Liver (tissue), 7 donors: ENCODE measurements at regions not wholly inside any gene's neighbourhood (a gene's known extent, or its start where the extent isn't known, plus 50 kb on each side); places are given as distances from the start of the nearest gene placed in this dataset.
"Not testable (repeated sequence)": the region's sequence is repeated elsewhere in the genome, so short reads cannot be mapped to it uniquely, and the experiment has no call there.

Source experiments
- DNase-seq: peaks from one replicate; pipeline ENCODE4 v3.0.0-alpha.2; 2017; ENCODE audit warnings: low spot score
- H3K27ac ChIP-seq, 2 donors: one replicate each; pipeline ENCODE4 v1.7.0; 2013; ENCODE audit warnings: inconsistent platforms in 2 of 2, low read length in 2 of 2, control low read depth in 1 of 2, low read depth in 1 of 2, mild to moderate bottlenecking in 1 of 2
- H3K27me3 ChIP-seq, 4 donors: one replicate each; pipeline versions ENCODE4 v1.6.1 to v1.7.0; 2013; ENCODE audit warnings: low read length in 3 of 4, inconsistent platforms in 1 of 4, mild to moderate bottlenecking in 1 of 4, moderate library complexity in 1 of 4; ENCODE audit not compliant: control insufficient read depth in 4 of 4, insufficient read depth in 4 of 4
- H3K36me3 ChIP-seq, 4 donors: one replicate each; pipeline versions ENCODE4 v1.6.1 to v1.7.0; 2013; ENCODE audit warnings: low read length in 3 of 4, mild to moderate bottlenecking in 3 of 4, low read depth in 1 of 4, moderate library complexity in 1 of 4; ENCODE audit not compliant: control insufficient read depth in 4 of 4, insufficient read depth in 3 of 4
- H3K4me1 ChIP-seq, 4 donors: one replicate each; pipeline versions ENCODE4 v1.6.1 to v1.7.0; 2013; ENCODE audit warnings: low read length in 3 of 4, mild to moderate bottlenecking in 3 of 4, moderate library complexity in 1 of 4; ENCODE audit not compliant: control insufficient read depth in 4 of 4, insufficient read depth in 4 of 4
- H3K4me3 ChIP-seq, 3 donors: one replicate each; pipeline versions ENCODE4 v1.6.1 to v1.7.0; 2013; ENCODE audit warnings: low read length in 3 of 3, control low read depth in 1 of 3, low read depth in 1 of 3, mild to moderate bottlenecking in 1 of 3
- H3K9ac ChIP-seq, 2 donors: one replicate each; pipeline ENCODE4 v1.7.0; 2013; ENCODE audit warnings: low read length in 2 of 2, mild to moderate bottlenecking in 2 of 2, moderate library complexity in 2 of 2, control low read depth in 1 of 2, low read depth in 1 of 2
- H3K9me3 ChIP-seq, 4 donors: one replicate each; pipeline versions ENCODE4 v1.6.1 to v1.7.0; 2013; ENCODE audit warnings: low read length in 3 of 4; ENCODE audit not compliant: control insufficient read depth in 4 of 4
- ATF3 ChIP-seq: IDR thresholded peaks from 2 replicates; pipeline ENCODE4 v1.6.1; 2016; ENCODE audit warnings: antibody characterized with exemption
- EGR1 ChIP-seq, 2 donors: IDR thresholded peaks; 2 replicates each; pipeline ENCODE4 v1.6.1; 2016 to 2018; ENCODE audit warnings: antibody characterized with exemption in 2 of 2, low read depth in 2 of 2
- FOXA1 ChIP-seq: IDR thresholded peaks from 2 replicates; pipeline ENCODE4 v1.6.1; 2016; ENCODE audit warnings: antibody characterized with exemption
- FOXA2 ChIP-seq: IDR thresholded peaks from 2 replicates; pipeline ENCODE4 v1.6.1; 2016; ENCODE audit warnings: antibody characterized with exemption
- GABPA ChIP-seq, 2 donors: IDR thresholded peaks in 1 of 2; conservative IDR thresholded peaks in 1 of 2; 2 replicates each; pipeline ENCODE4 v1.6.1; 2016; ENCODE audit warnings: antibody characterized with exemption in 2 of 2, mild to moderate bottlenecking in 1 of 2, moderate library complexity in 1 of 2
- HNF4A ChIP-seq, 2 donors: conservative IDR thresholded peaks; 2 replicates each; pipeline ENCODE4 v1.6.1; 2016; ENCODE audit warnings: antibody characterized with exemption in 2 of 2, mild to moderate bottlenecking in 2 of 2
- HNF4G ChIP-seq: IDR thresholded peaks from 2 replicates; pipeline ENCODE4 v1.6.1; 2016; ENCODE audit warnings: antibody characterized with exemption
- JUND ChIP-seq, 2 donors: IDR thresholded peaks; 2 replicates each; pipeline ENCODE4 v1.6.1; 2016; ENCODE audit warnings: antibody characterized with exemption in 2 of 2
- NR2F2 ChIP-seq: IDR thresholded peaks from 2 replicates; pipeline ENCODE4 v1.6.1; 2016; ENCODE audit warnings: antibody characterized with exemption
- RAD21 ChIP-seq, 2 donors: IDR thresholded peaks; 2 replicates each; pipeline ENCODE4 v1.6.1; 2016; ENCODE audit warnings: antibody characterized with exemption in 2 of 2, mild to moderate bottlenecking in 2 of 2
- REST ChIP-seq: IDR thresholded peaks from 2 replicates; pipeline ENCODE4 v1.6.1; 2016; ENCODE audit warnings: antibody characterized with exemption, mild to moderate bottlenecking
- RXRA ChIP-seq, 2 donors: IDR thresholded peaks; 2 replicates each; pipeline ENCODE4 v1.6.1; 2017 to 2018; ENCODE audit warnings: antibody characterized with exemption in 2 of 2, mild to moderate bottlenecking in 1 of 2
- TAF1 ChIP-seq: conservative IDR thresholded peaks from 2 replicates; pipeline ENCODE4 v1.6.1; 2016; ENCODE audit warnings: antibody characterized with exemption, mild to moderate bottlenecking
- YY1 ChIP-seq: IDR thresholded peaks from 2 replicates; pipeline ENCODE4 v1.6.1; 2016; ENCODE audit warnings: antibody characterized with exemption, mild to moderate bottlenecking
- WGBS: extraction: QIAGEN DNeasy Blood & Tissue Kit; methylation state at CpG from one replicate; pipeline ENCODE4 v1.1.7; 2013; 5-methylcytosine and 5-hydroxymethylcytosine counted together
- donor health status: healthy.
- donor health status: healthy.
- donor health status: healthy.
- donor health status: healthy.

DNA sequence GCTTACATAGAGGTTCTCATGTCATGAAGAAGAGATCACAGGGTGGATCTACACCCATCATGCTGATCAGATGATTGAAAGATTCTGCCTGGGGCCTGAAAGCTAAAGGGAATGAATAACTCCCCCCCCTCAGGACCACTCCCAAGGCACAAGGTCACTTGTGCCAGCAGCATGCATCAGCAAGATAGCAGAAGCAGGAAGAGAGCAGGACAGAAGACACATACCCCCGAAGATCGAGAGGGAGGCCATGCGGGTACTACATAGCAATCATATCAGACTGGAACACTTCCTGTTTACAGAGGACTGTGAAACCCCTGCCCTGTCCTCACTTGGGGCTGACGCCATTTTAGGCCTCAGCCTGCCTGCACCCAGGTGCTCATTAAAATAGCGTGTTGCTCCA lies 143.2 kb upstream of the EDNRB start:
- Histone ChIP-seq H3K4me3 (no peak overlapping the region), H3K9me3 (peaks cover 0 to 2% (median under 1%) of the 10 kb centered on the region in 4 donors), H3K27me3 (no peaks in the 10 kb centered on the region), H3K9ac (no peak overlapping the region), H3K4me1 (no peaks in the 10 kb centered on the region), H3K36me3 (no peaks in the 10 kb centered on the region), H3K27ac (no peak overlapping the region)
- DNase-seq = no peak
- 70% methylated on average over 5 of the region's 5 CpGs for WGBS
- TF ChIP-seq HNF4G (no peak), TAF1 (no peak), FOXA2 (no peak), EGR1 (IDR thresholded peaks at IDR 0.05; ENCODE audit: low read depth in 2 of 2) (no peak), RXRA (IDR thresholded peaks at IDR 0.05) (no peak)

GRCh38 chr13:78060966-78061365 lies 142.3 kb upstream of the EDNRB start:
- no peak overlapping the region for H3K9ac ChIP-seq
- H3K27ac ChIP-seq = no peak overlapping the region
- H3K27me3 ChIP-seq = no peaks in the 10 kb centered on the region
- H3K4me1 ChIP-seq = no peaks in the 10 kb centered on the region
- H3K9me3 ChIP-seq = peaks cover 0 to 3% (median under 1%) of the 10 kb centered on the region in 4 donors
- no peak overlapping the region for H3K4me3 ChIP-seq
- WGBS = 75% methylated on average over 6 of the region's 6 CpGs
- no peak for DNase-seq
- no peak for TF ChIP-seq RXRA (IDR thresholded peaks at IDR 0.05)
- TF ChIP-seq RAD21 (IDR thresholded peaks at IDR 0.05) = no peak
- TF ChIP-seq FOXA1 = no peak
- TF ChIP-seq HNF4A (conservative IDR thresholded peaks at IDR 0.05) = no peak
- no peak for TF ChIP-seq NR2F2
- no peak for TF ChIP-seq HNF4G
- TF ChIP-seq YY1 = no peak
- H3K36me3 ChIP-seq = no peaks in the 10 kb centered on the region

DNA sequence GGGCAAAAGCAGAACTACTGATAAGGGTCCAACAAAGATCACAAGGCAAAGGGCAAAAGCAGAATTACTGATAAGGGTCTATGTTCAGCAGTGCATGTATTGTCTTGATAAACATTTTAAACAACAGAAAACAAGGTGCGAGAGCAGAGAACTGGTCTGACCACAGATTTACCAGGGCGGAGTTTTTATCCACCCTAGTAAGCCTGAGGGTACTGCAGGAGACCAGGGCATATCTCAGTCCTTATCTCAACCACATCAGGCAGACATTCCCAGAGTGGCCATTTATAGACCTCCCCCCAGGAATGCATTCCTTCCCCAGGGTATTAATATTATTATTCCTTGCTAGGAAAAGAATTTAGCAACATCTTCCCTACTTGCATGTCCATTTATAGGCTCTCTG lies 138.2 kb upstream of the EDNRB start:
- not testable (repeated sequence) for H3K9me3 ChIP-seq, H3K4me1 ChIP-seq, H3K9ac ChIP-seq, H3K27ac ChIP-seq, DNase-seq, H3K36me3 ChIP-seq, H3K4me3 ChIP-seq, H3K27me3 ChIP-seq
- 81% methylated on average over 2 of the region's 2 CpGs for WGBS

GRCh38 chr13:78054157-78054556 lies 135.5 kb upstream of the EDNRB start:
- peaks cover 0 to 3% (median 0%) of the 10 kb centered on the region in 4 donors for H3K9me3 ChIP-seq
- no peak overlapping the region for H3K4me3 ChIP-seq
- H3K4me1 ChIP-seq = no peaks in the 10 kb centered on the region
- DNase-seq = no peak
- no peaks in the 10 kb centered on the region for H3K36me3 ChIP-seq
- 61% methylated on average over 3 of the region's 3 CpGs for WGBS
- TF ChIP-seq RXRA (IDR thresholded peaks at IDR 0.05) (no peak), ATF3 (no peak), FOXA1 (no peak), JUND (IDR thresholded peaks at IDR 0.05) (no peak), HNF4G (no peak), TAF1 (no peak), HNF4A (conservative IDR thresholded peaks at IDR 0.05) (no peak)
- no peak overlapping the region for H3K9ac ChIP-seq
- H3K27me3 ChIP-seq = no peaks in the 10 kb centered on the region
- no peak overlapping the region for H3K27ac ChIP-seq

DNA sequence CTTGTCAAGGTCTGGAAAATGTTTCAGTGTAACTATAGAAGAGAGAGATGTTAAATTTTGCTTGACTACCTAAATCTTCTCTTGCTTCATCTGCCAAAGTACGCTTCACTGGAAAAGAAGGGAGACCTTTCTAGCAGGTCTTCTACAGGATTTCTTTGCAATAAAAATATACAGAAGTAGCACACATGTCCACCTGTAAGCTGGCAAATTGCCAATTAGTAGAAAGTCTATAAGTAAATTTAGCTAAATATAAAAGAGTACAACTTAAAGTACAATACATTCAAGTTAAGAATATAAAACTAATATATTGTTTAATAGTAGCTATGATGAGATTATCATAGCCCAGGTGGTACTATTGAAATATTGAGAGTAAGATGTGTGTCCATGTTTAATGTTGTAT lies 128.5 kb upstream of the EDNRB start:
- WGBS = 78% methylated on average over 1 of the region's 1 CpG
- TF ChIP-seq GABPA (IDR thresholded peaks at IDR 0.05 in 1 of 2, conservative IDR thresholded peaks at IDR 0.05 in 1 of 2) (no peak), FOXA1 (no peak), REST (no peak), EGR1 (IDR thresholded peaks at IDR 0.05; ENCODE audit: low read depth in 2 of 2) (no peak), RXRA (IDR thresholded peaks at IDR 0.05) (no peak)
- H3K27me3 ChIP-seq = no peaks in the 10 kb centered on the region
- no peak for DNase-seq
- no peaks in the 10 kb centered on the region for H3K4me1 ChIP-seq
- H3K4me3 ChIP-seq = no peak overlapping the region
- no peak overlapping the region for H3K9ac ChIP-seq
- no peak overlapping the region for H3K27ac ChIP-seq
- H3K9me3 ChIP-seq = no peaks in the 10 kb centered on the region
- H3K36me3 ChIP-seq = no peaks in the 10 kb centered on the region
